ENCODE measurements at regions not wholly inside any gene's neighbourhood (a gene's known extent, or its start where the extent isn't known, plus 50 kb on each side); places are given as distances from the start of the nearest gene placed in this dataset.

GRCh38 chr7:67858931-67859330 lies 862.3 kb downstream of the TYW1 start:
- Histone ChIP-seq H3K4me2 (ENCODE audit: insufficient read depth, low read length) (no peak overlapping the region), H2AFZ (ENCODE audit: low read length) (no peak overlapping the region), H4K20me1 (ENCODE audit: insufficient read depth, low read length) (no peaks in the 10 kb centered on the region), H3K9me3 (ENCODE audit: low read depth, low read length) (no peaks in the 10 kb centered on the region), H3K79me2 (ENCODE audit: insufficient read depth, low read length) (no peaks in the 10 kb centered on the region), H3K4me1 (ENCODE audit: insufficient read depth, low read length) (no peaks in the 10 kb centered on the region), H3K27me3 (ENCODE audit: insufficient read depth, low read length) (no peaks in the 10 kb centered on the region), H3K27ac (ENCODE audit: low read depth, low read length) (no peak overlapping the region), H3K36me3 (ENCODE audit: insufficient read depth, low read length) (no peaks in the 10 kb centered on the region), H3K4me3 (ENCODE audit: insufficient read depth, low read length) (no peak overlapping the region)
- peak; percentile 8 for DNase-seq (ENCODE audit: insufficient read length, low spot score, missing footprints)
- TF ChIP-seq CTCF (IDR thresholded peaks at IDR 0.05; ENCODE audit: extremely low read depth, low read depth, low read length) = no peak

GRCh38 chr7:67863911-67864310 lies 867.3 kb downstream of the TYW1 start:
- TF ChIP-seq CTCF (IDR thresholded peaks at IDR 0.05; ENCODE audit: extremely low read depth, low read depth, low read length) = no peak
- Histone ChIP-seq H2AFZ (ENCODE audit: low read length) (no peak overlapping the region), H3K27ac (ENCODE audit: low read depth, low read length) (no peak overlapping the region), H3K4me3 (ENCODE audit: insufficient read depth, low read length) (no peak overlapping the region), H3K27me3 (ENCODE audit: insufficient read depth, low read length) (no peaks in the 10 kb centered on the region), H3K36me3 (ENCODE audit: insufficient read depth, low read length) (no peaks in the 10 kb centered on the region), H4K20me1 (ENCODE audit: insufficient read depth, low read length) (no peaks in the 10 kb centered on the region), H3K4me1 (ENCODE audit: insufficient read depth, low read length) (no peaks in the 10 kb centered on the region), H3K9me3 (ENCODE audit: low read depth, low read length) (no peaks in the 10 kb centered on the region), H3K4me2 (ENCODE audit: insufficient read depth, low read length) (no peak overlapping the region), H3K79me2 (ENCODE audit: insufficient read depth, low read length) (no peaks in the 10 kb centered on the region)
- no peak for DNase-seq (ENCODE audit: insufficient read length, low spot score, missing footprints)

GRCh38 chr7:67866054-67866453 lies 869.4 kb downstream of the TYW1 start:
- Histone ChIP-seq H3K79me2 (ENCODE audit: insufficient read depth, low read length) (no peaks in the 10 kb centered on the region), H3K27ac (ENCODE audit: low read depth, low read length) (no peak overlapping the region), H3K36me3 (ENCODE audit: insufficient read depth, low read length) (no peaks in the 10 kb centered on the region), H3K4me1 (ENCODE audit: insufficient read depth, low read length) (no peaks in the 10 kb centered on the region), H2AFZ (ENCODE audit: low read length) (no peak overlapping the region), H3K27me3 (ENCODE audit: insufficient read depth, low read length) (no peaks in the 10 kb centered on the region), H3K9me3 (ENCODE audit: low read depth, low read length) (no peaks in the 10 kb centered on the region), H3K4me2 (ENCODE audit: insufficient read depth, low read length) (no peak overlapping the region), H4K20me1 (ENCODE audit: insufficient read depth, low read length) (no peaks in the 10 kb centered on the region), H3K4me3 (ENCODE audit: insufficient read depth, low read length) (no peak overlapping the region)
- DNase-seq (ENCODE audit: insufficient read length, low spot score, missing footprints) = no peak
- TF ChIP-seq CTCF (IDR thresholded peaks at IDR 0.05; ENCODE audit: extremely low read depth, low read depth, low read length) = no peak

- no peak for TF ChIP-seq CTCF (IDR thresholded peaks at IDR 0.05; ENCODE audit: extremely low read depth, low read depth, low read length)
- Histone ChIP-seq H3K4me1 (ENCODE audit: insufficient read depth, low read length) (no peaks in the 10 kb centered on the region), H3K9me3 (ENCODE audit: low read depth, low read length) (no peaks in the 10 kb centered on the region), H4K20me1 (ENCODE audit: insufficient read depth, low read length) (no peaks in the 10 kb centered on the region), H3K27me3 (ENCODE audit: insufficient read depth, low read length) (no peaks in the 10 kb centered on the region), H2AFZ (ENCODE audit: low read length) (no peak overlapping the region), H3K36me3 (ENCODE audit: insufficient read depth, low read length) (no peaks in the 10 kb centered on the region), H3K79me2 (ENCODE audit: insufficient read depth, low read length) (no peaks in the 10 kb centered on the region), H3K4me3 (ENCODE audit: insufficient read depth, low read length) (no peak overlapping the region), H3K27ac (ENCODE audit: low read depth, low read length) (no peak overlapping the region), H3K4me2 (ENCODE audit: insufficient read depth, low read length) (no peak overlapping the region)
- DNase-seq (ENCODE audit: insufficient read length, low spot score, missing footprints) = no peak
Observed at GRCh38 chr7:67866812-67867211, 870.2 kb downstream of the TYW1 start.

Data from osteoblast (primary cell).